Keratinocyte (primary cell): ENCODE measurements at regions not wholly inside any gene's neighbourhood (a gene's known extent, or its start where the extent isn't known, plus 50 kb on each side); places are given as distances from the start of the nearest gene placed in this dataset.

Source experiments
- DNase-seq: peaks from one replicate; pipeline ENCODE4 v3.0.0-alpha.2; 2011; ENCODE audit warnings: low read depth, missing footprints, low spot score
- FAIRE-seq: peaks from 2 replicates; lab custom pipeline; 2011; peaks lifted over from hg19 to GRCh38; lab: Jason Lieb, UNC
- H2AFZ ChIP-seq: 2 replicates; pipeline ENCODE4 v1.6.0; 2012; ENCODE audit warnings: low read length, control low read depth, inconsistent platforms; ENCODE audit not compliant: control insufficient read depth
- H3K27ac ChIP-seq: 2 replicates; pipeline ENCODE4 v1.5.1; 2011; ENCODE audit warnings: low read length; ENCODE audit not compliant: control insufficient read depth, insufficient read depth
- H3K27me3 ChIP-seq: 3 replicates; pipeline ENCODE4 v1.6.0; 2011; ENCODE audit warnings: low read length; ENCODE audit not compliant: control insufficient read depth, insufficient read depth; ENCODE audit errors: extremely low read depth
- H3K36me3 ChIP-seq, 2 experiments: 2 replicates in 1 of 2; 3 replicates in 1 of 2; pipeline ENCODE4 v1.5.1; 2011; ENCODE audit warnings: low read length in 2 of 2, mild to moderate bottlenecking in 1 of 2; ENCODE audit not compliant: control insufficient read depth in 2 of 2, insufficient read depth in 2 of 2; ENCODE audit errors: extremely low read depth in 1 of 2
- H3K4me1 ChIP-seq: 3 replicates; pipeline ENCODE4 v1.5.1; 2011; ENCODE audit warnings: low read length; ENCODE audit not compliant: control insufficient read depth, insufficient read depth; ENCODE audit errors: extremely low read depth
- H3K4me2 ChIP-seq: 3 replicates; pipeline ENCODE4 v1.6.0; 2011; ENCODE audit warnings: low read depth, low read length; ENCODE audit not compliant: control insufficient read depth, insufficient read depth; ENCODE audit errors: extremely low read depth
- H3K4me3 ChIP-seq, 3 experiments: fragments of 200-600 bp in 1 of 3; sonication (generic) in 1 of 3; 2 replicates in 2 of 3; 3 replicates in 1 of 3; pipeline ENCODE4 v1.5.1; 2011 to 2016; ENCODE audit warnings: low read length in 3 of 3, mild to moderate bottlenecking in 3 of 3, control low read depth in 2 of 3, inconsistent platforms in 1 of 3, low read depth in 1 of 3, mixed read lengths in 1 of 3, mixed run types in 1 of 3, moderate library complexity in 1 of 3; ENCODE audit not compliant: control insufficient read depth in 2 of 3, insufficient read depth in 2 of 3; ENCODE audit errors: extremely low read depth in 1 of 3
- H3K79me2 ChIP-seq: 2 replicates; pipeline ENCODE4 v1.6.0; 2012; ENCODE audit warnings: low read length; ENCODE audit not compliant: control insufficient read depth, insufficient read depth
- H3K9ac ChIP-seq: 3 replicates; pipeline ENCODE4 v1.6.0; 2011; ENCODE audit warnings: low read length; ENCODE audit not compliant: control insufficient read depth, insufficient read depth; ENCODE audit errors: extremely low read depth
- H3K9me1 ChIP-seq: 3 replicates; pipeline ENCODE4 v1.6.0; 2011; ENCODE audit warnings: low read length; ENCODE audit not compliant: control insufficient read depth, insufficient read depth; ENCODE audit errors: extremely low read depth
- H3K9me3 ChIP-seq: 2 replicates; pipeline ENCODE4 v1.5.1; 2012; ENCODE audit warnings: low read depth, low read length; ENCODE audit not compliant: control insufficient read depth
- H4K20me1 ChIP-seq: 3 replicates; pipeline ENCODE4 v1.6.0; 2011; ENCODE audit warnings: low read length; ENCODE audit not compliant: control insufficient read depth, insufficient read depth; ENCODE audit errors: extremely low read depth
- EZH2 ChIP-seq: IDR thresholded peaks from one replicate; pipeline ENCODE4 v1.6.1; 2012; ENCODE audit warnings: inconsistent platforms, mild to moderate bottlenecking, low read length, moderate library complexity
- dilution Hi-C: fragments of 300-500 bp; cut with MboI; formaldehyde crosslinking; loops from one replicate; pipeline ENCODE4 v1.7.0; 2020; ENCODE audit warnings: low sequenced_read_pairs; ENCODE audit not compliant: extremely low pct_ligation_motif_present
- TF ChIP-seq, protein P1 (sequence below), 3 experiments: IDR thresholded peaks in 1 of 3; conservative IDR thresholded peaks in 1 of 3; optimal IDR thresholded peaks in 1 of 3; 2 replicates in 2 of 3; 3 replicates in 1 of 3; pipeline versions ENCODE3 to v1.5.1; 2011; ENCODE audit warnings: low read length in 3 of 3, mild to moderate bottlenecking in 3 of 3, moderate library complexity in 2 of 3, control low read depth in 1 of 3, inconsistent platforms in 1 of 3; ENCODE audit not compliant: insufficient read depth in 2 of 3; ENCODE audit errors: extremely low read depth in 1 of 3

DNA sequence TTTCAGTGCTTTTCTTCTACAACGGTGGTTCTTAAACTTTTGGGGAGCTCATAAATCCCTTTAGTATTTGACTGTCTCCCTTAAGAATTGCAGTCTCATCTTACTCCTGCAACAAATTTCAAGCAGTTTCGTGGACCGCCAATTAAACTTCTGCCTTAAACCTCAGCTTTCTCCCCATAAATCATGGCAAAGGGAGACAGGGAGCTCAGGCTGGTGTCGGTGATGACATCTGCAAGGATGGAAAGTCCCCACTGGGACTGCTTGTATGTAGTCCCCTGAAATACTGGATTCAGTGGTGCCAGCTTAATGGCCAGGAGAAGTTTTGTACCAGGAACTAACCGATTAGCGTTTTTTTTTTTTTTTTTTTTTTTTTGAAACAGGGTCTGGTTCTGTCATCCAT is 148.7 kb upstream of the ITGA6 start:
- Histone ChIP-seq H3K9me1 (no peaks in the 10 kb centered on the region), H3K79me2 (no peaks in the 10 kb centered on the region), H3K4me3 (no peak overlapping the region), H3K27me3 (no peaks in the 10 kb centered on the region), H3K4me2 (no peak overlapping the region), H4K20me1 (no peaks in the 10 kb centered on the region), H3K9me3 (no peaks in the 10 kb centered on the region), H3K27ac (no peak overlapping the region), H3K9ac (no peak overlapping the region), H2AFZ (no peak overlapping the region), H3K4me1 (peaks cover 29% of the 10 kb centered on the region), H3K36me3 (no peaks in the 10 kb centered on the region)
- DNase-seq (no peak), FAIRE-seq (no peak)
- dilution Hi-C loops: no loop called here
- no peak for TF ChIP-seq EZH2
- TF ChIP-seq, protein P1, sequence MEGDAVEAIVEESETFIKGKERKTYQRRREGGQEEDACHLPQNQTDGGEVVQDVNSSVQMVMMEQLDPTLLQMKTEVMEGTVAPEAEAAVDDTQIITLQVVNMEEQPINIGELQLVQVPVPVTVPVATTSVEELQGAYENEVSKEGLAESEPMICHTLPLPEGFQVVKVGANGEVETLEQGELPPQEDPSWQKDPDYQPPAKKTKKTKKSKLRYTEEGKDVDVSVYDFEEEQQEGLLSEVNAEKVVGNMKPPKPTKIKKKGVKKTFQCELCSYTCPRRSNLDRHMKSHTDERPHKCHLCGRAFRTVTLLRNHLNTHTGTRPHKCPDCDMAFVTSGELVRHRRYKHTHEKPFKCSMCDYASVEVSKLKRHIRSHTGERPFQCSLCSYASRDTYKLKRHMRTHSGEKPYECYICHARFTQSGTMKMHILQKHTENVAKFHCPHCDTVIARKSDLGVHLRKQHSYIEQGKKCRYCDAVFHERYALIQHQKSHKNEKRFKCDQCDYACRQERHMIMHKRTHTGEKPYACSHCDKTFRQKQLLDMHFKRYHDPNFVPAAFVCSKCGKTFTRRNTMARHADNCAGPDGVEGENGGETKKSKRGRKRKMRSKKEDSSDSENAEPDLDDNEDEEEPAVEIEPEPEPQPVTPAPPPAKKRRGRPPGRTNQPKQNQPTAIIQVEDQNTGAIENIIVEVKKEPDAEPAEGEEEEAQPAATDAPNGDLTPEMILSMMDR (optimal IDR thresholded peaks at IDR 0.05 in 1 of 3, IDR thresholded peaks at IDR 0.05 in 1 of 3, conservative IDR thresholded peaks at IDR 0.05 in 1 of 3; ENCODE audit: extremely low read depth in 1 of 3, insufficient read depth in 2 of 3, low read length in 3 of 3): no peak

DNA sequence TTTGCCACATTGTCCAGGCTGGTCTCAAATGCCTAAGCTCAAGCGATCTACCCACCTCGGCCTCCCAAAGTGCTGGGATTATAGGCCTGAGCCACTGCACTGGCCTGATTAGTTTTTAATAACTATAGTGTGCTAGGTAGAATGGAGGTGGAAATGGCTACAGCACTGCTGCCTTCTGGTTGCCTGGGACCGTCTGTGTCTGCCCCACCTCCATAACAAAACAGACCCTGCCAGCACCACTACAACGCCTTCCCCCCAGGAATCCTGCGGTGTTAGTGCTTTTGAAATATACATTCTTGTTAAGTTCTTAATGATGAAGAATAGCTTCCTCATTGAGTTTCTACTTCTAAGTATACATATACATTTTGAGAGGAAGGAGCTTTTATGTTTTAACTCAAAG is 148.2 kb upstream of the ITGA6 start:
- no peak for FAIRE-seq
- Histone ChIP-seq H3K4me2 (no peak overlapping the region), H3K9ac (no peak overlapping the region), H2AFZ (no peak overlapping the region), H3K9me1 (no peaks in the 10 kb centered on the region), H3K4me1 (peaks cover 35% of the 10 kb centered on the region), H3K9me3 (no peaks in the 10 kb centered on the region), H3K27me3 (no peaks in the 10 kb centered on the region), H3K27ac (no peak overlapping the region), H3K4me3 (no peak overlapping the region), H3K79me2 (no peaks in the 10 kb centered on the region), H4K20me1 (no peaks in the 10 kb centered on the region), H3K36me3 (no peaks in the 10 kb centered on the region)
- TF ChIP-seq EZH2: no peak
- TF ChIP-seq, protein P1 (optimal IDR thresholded peaks at IDR 0.05 in 1 of 3, IDR thresholded peaks at IDR 0.05 in 1 of 3, conservative IDR thresholded peaks at IDR 0.05 in 1 of 3; ENCODE audit: extremely low read depth in 1 of 3, insufficient read depth in 2 of 3, low read length in 3 of 3): no peak
- no peak for DNase-seq
- dilution Hi-C loops: no loop called here
